ENCODE measurements at regions not wholly inside any gene's neighbourhood (a gene's known extent, or its start where the extent isn't known, plus 50 kb on each side); places are given as distances from the start of the nearest gene placed in this dataset.

- no peaks in the 10 kb centered on the region for H3K27me3 ChIP-seq (ENCODE audit: control insufficient read depth, insufficient read depth, low read length)
- H3K9me3 ChIP-seq (replicated peaks; ENCODE audit: control insufficient read depth, low read depth, low read length): peaks cover 11% of the 10 kb centered on the region
- H3K27ac ChIP-seq (ENCODE audit: low read length): no peak overlapping the region
- no CpG with 5 or more reads among the region's 1 CpG for WGBS (ENCODE audit: insufficient coverage)
- H3K36me3 ChIP-seq (ENCODE audit: control insufficient read depth, insufficient read depth, low read length): no peaks in the 10 kb centered on the region
- no peak for DNase-seq
- no peaks in the 10 kb centered on the region for H3K4me1 ChIP-seq (ENCODE audit: control insufficient read depth, insufficient read depth, low read length)
- H3K4me3 ChIP-seq (ENCODE audit: low read length): no peak overlapping the region
Measured at GRCh38 chr2:133666621-133667020, 98.4 kb upstream of the NCKAP5 start.

- H3K4me1 ChIP-seq (ENCODE audit: control insufficient read depth, insufficient read depth, low read length): no peaks in the 10 kb centered on the region
- H3K9me3 ChIP-seq (replicated peaks; ENCODE audit: control insufficient read depth, low read depth, low read length): peaks cover 11% of the 10 kb centered on the region
- no peaks in the 10 kb centered on the region for H3K36me3 ChIP-seq (ENCODE audit: control insufficient read depth, insufficient read depth, low read length)
- no peak overlapping the region for H3K27ac ChIP-seq (ENCODE audit: low read length)
- H3K27me3 ChIP-seq (ENCODE audit: control insufficient read depth, insufficient read depth, low read length): no peaks in the 10 kb centered on the region
- no peak for DNase-seq
- H3K4me3 ChIP-seq (ENCODE audit: low read length): no peak overlapping the region
Measured at GRCh38 chr2:133667085-133667484, 98.8 kb upstream of the NCKAP5 start.

- H3K4me1 ChIP-seq (ENCODE audit: control insufficient read depth, insufficient read depth, low read length): peaks cover 2% of the 10 kb centered on the region
- H3K4me3 ChIP-seq (ENCODE audit: low read length): no peak overlapping the region
- no peaks in the 10 kb centered on the region for H3K36me3 ChIP-seq (ENCODE audit: control insufficient read depth, insufficient read depth, low read length)
- H3K9me3 ChIP-seq (replicated peaks; ENCODE audit: control insufficient read depth, low read depth, low read length): peaks cover 11% of the 10 kb centered on the region
- H3K27ac ChIP-seq (ENCODE audit: low read length): no peak overlapping the region
- no CpG with 5 or more reads among the region's 1 CpG for WGBS (ENCODE audit: insufficient coverage)
- no peak for DNase-seq
- H3K27me3 ChIP-seq (ENCODE audit: control insufficient read depth, insufficient read depth, low read length): no peaks in the 10 kb centered on the region
Measured at GRCh38 chr2:133667968-133668367, 99.7 kb upstream of the NCKAP5 start.

GRCh38 chr2:133668547-133668946, 100.3 kb upstream of the NCKAP5 start:
- no peaks in the 10 kb centered on the region for H3K36me3 ChIP-seq (ENCODE audit: control insufficient read depth, insufficient read depth, low read length)
- no CpG with 5 or more reads among the region's 2 CpGs for WGBS (ENCODE audit: insufficient coverage)
- no peaks in the 10 kb centered on the region for H3K27me3 ChIP-seq (ENCODE audit: control insufficient read depth, insufficient read depth, low read length)
- no peak overlapping the region for H3K4me3 ChIP-seq (ENCODE audit: low read length)
- DNase-seq: no peak
- H3K9me3 ChIP-seq (replicated peaks; ENCODE audit: control insufficient read depth, low read depth, low read length): peaks cover 11% of the 10 kb centered on the region
- H3K27ac ChIP-seq (ENCODE audit: low read length): no peak overlapping the region
- H3K4me1 ChIP-seq (ENCODE audit: control insufficient read depth, insufficient read depth, low read length): peaks cover 8% of the 10 kb centered on the region

- peak overlapping the region; percentile 84 for H3K27ac ChIP-seq (ENCODE audit: low read length)
- H3K27me3 ChIP-seq (ENCODE audit: control insufficient read depth, insufficient read depth, low read length): no peaks in the 10 kb centered on the region
- 20% methylated on average over 1 of the region's 6 CpGs for WGBS (ENCODE audit: insufficient coverage)
- H3K4me3 ChIP-seq (ENCODE audit: low read length): no peak overlapping the region
- H3K9me3 ChIP-seq (replicated peaks; ENCODE audit: control insufficient read depth, low read depth, low read length): peaks cover 7% of the 10 kb centered on the region
- peaks cover 31% of the 10 kb centered on the region for H3K4me1 ChIP-seq (ENCODE audit: control insufficient read depth, insufficient read depth, low read length)
- DNase-seq: peak; percentile 69
- H3K36me3 ChIP-seq (ENCODE audit: control insufficient read depth, insufficient read depth, low read length): no peaks in the 10 kb centered on the region
Measured at GRCh38 chr2:133673305-133673905, 105.1 kb upstream of the NCKAP5 start.

- Histone ChIP-seq H3K4me3 (ENCODE audit: low read length) (peak overlapping the region; percentile 6), H3K4me1 (ENCODE audit: control insufficient read depth, insufficient read depth, low read length) (peaks cover 31% of the 10 kb centered on the region), H3K27ac (ENCODE audit: low read length) (peak overlapping the region; percentile 84), H3K9me3 (replicated peaks; ENCODE audit: control insufficient read depth, low read depth, low read length) (peaks cover 2% of the 10 kb centered on the region), H3K27me3 (ENCODE audit: control insufficient read depth, insufficient read depth, low read length) (no peaks in the 10 kb centered on the region), H3K36me3 (ENCODE audit: control insufficient read depth, insufficient read depth, low read length) (no peaks in the 10 kb centered on the region)
- WGBS (ENCODE audit: insufficient coverage): no CpG with 5 or more reads among the region's 4 CpGs
- no peak for DNase-seq
Measured at GRCh38 chr2:133674066-133674432, 105.8 kb upstream of the NCKAP5 start.

- Histone ChIP-seq H3K4me3 (ENCODE audit: low read length) (peak overlapping the region; percentile 6), H3K9me3 (replicated peaks; ENCODE audit: control insufficient read depth, low read depth, low read length) (no peaks in the 10 kb centered on the region), H3K36me3 (ENCODE audit: control insufficient read depth, insufficient read depth, low read length) (no peaks in the 10 kb centered on the region), H3K27ac (ENCODE audit: low read length) (peak overlapping the region; percentile 84), H3K27me3 (ENCODE audit: control insufficient read depth, insufficient read depth, low read length) (no peaks in the 10 kb centered on the region), H3K4me1 (ENCODE audit: control insufficient read depth, insufficient read depth, low read length) (peaks cover 31% of the 10 kb centered on the region)
- DNase-seq: peak; percentile 94
- 15% methylated on average over 8 of the region's 21 CpGs for WGBS (ENCODE audit: insufficient coverage)
Measured at GRCh38 chr2:133674433-133675331, 106.4 kb upstream of the NCKAP5 start.

GRCh38 chr2:133676392-133677130, 108.3 kb upstream of the NCKAP5 start:
- Histone ChIP-seq H3K36me3 (ENCODE audit: control insufficient read depth, insufficient read depth, low read length) (no peaks in the 10 kb centered on the region), H3K4me3 (ENCODE audit: low read length) (no peak overlapping the region), H3K9me3 (replicated peaks; ENCODE audit: control insufficient read depth, low read depth, low read length) (no peaks in the 10 kb centered on the region), H3K4me1 (ENCODE audit: control insufficient read depth, insufficient read depth, low read length) (peaks cover 33% of the 10 kb centered on the region), H3K27me3 (ENCODE audit: control insufficient read depth, insufficient read depth, low read length) (no peaks in the 10 kb centered on the region), H3K27ac (ENCODE audit: low read length) (peak overlapping the region; percentile 50)
- DNase-seq: peak; percentile 76
- WGBS (ENCODE audit: insufficient coverage): no CpG with 5 or more reads among the region's 1 CpG

- DNase-seq: peak; percentile 35
- Histone ChIP-seq H3K4me3 (ENCODE audit: low read length) (no peak overlapping the region), H3K4me1 (ENCODE audit: control insufficient read depth, insufficient read depth, low read length) (peaks cover 15% of the 10 kb centered on the region), H3K27ac (ENCODE audit: low read length) (no peak overlapping the region), H3K27me3 (ENCODE audit: control insufficient read depth, insufficient read depth, low read length) (no peaks in the 10 kb centered on the region), H3K36me3 (ENCODE audit: control insufficient read depth, insufficient read depth, low read length) (no peaks in the 10 kb centered on the region), H3K9me3 (replicated peaks; ENCODE audit: control insufficient read depth, low read depth, low read length) (no peaks in the 10 kb centered on the region)
- WGBS (ENCODE audit: insufficient coverage): 80% methylated on average over 1 of the region's 2 CpGs
Measured at GRCh38 chr2:133680343-133681049, 112.2 kb upstream of the NCKAP5 start.

GRCh38 chr2:133682347-133682746, 114.1 kb upstream of the NCKAP5 start:
- WGBS (ENCODE audit: insufficient coverage): no CpG with 5 or more reads among the region's 1 CpG
- DNase-seq: peak; percentile 87
- Histone ChIP-seq H3K4me3 (ENCODE audit: low read length) (no peak overlapping the region), H3K4me1 (ENCODE audit: control insufficient read depth, insufficient read depth, low read length) (peaks cover 2% of the 10 kb centered on the region), H3K27ac (ENCODE audit: low read length) (peak overlapping the region; percentile 83), H3K27me3 (ENCODE audit: control insufficient read depth, insufficient read depth, low read length) (no peaks in the 10 kb centered on the region), H3K9me3 (replicated peaks; ENCODE audit: control insufficient read depth, low read depth, low read length) (no peaks in the 10 kb centered on the region), H3K36me3 (ENCODE audit: control insufficient read depth, insufficient read depth, low read length) (no peaks in the 10 kb centered on the region)

Data from muscle of leg (tissue), 3 donors.